Astrocyte (in vitro differentiated cells and primary cell): ENCODE measurements at regions not wholly inside any gene's neighbourhood (a gene's known extent, or its start where the extent isn't known, plus 50 kb on each side); places are given as distances from the start of the nearest gene placed in this dataset.

ENCODE experiments used
- EZH2 ChIP-seq: IDR thresholded peaks from 2 replicates; pipeline ENCODE4 v1.6.1; 2012; ENCODE audit warnings: mild to moderate bottlenecking, low read length, inconsistent platforms; ENCODE audit not compliant: insufficient read depth
- TF ChIP-seq, protein P1 (sequence below): IDR thresholded peaks from 2 replicates; pipeline ENCODE4 v1.5.1; 2011; ENCODE audit warnings: low read depth, mild to moderate bottlenecking, inconsistent platforms, low read length, moderate library complexity; ENCODE audit not compliant: insufficient read depth

DNA sequence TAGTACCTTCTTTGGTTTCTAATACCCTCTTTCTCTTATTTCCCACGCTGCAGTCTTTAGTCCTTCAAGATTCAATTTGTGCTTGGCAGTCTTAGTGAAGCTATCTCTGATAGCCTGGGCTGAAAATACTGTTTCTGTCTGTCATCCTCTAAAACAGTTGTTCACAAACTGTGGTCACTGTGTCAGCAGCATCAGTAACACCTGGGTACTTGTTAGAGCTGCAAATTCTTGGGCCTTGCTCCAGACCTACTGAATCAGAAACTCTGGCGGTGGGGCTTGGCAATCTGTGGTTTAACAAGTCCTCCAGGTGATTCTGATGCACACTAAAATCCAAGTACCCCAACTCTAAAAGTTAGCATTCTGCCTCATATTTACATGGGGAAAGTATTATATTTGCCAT is 217.5 kb upstream of the SEL1L start:
- TF ChIP-seq, protein P1, sequence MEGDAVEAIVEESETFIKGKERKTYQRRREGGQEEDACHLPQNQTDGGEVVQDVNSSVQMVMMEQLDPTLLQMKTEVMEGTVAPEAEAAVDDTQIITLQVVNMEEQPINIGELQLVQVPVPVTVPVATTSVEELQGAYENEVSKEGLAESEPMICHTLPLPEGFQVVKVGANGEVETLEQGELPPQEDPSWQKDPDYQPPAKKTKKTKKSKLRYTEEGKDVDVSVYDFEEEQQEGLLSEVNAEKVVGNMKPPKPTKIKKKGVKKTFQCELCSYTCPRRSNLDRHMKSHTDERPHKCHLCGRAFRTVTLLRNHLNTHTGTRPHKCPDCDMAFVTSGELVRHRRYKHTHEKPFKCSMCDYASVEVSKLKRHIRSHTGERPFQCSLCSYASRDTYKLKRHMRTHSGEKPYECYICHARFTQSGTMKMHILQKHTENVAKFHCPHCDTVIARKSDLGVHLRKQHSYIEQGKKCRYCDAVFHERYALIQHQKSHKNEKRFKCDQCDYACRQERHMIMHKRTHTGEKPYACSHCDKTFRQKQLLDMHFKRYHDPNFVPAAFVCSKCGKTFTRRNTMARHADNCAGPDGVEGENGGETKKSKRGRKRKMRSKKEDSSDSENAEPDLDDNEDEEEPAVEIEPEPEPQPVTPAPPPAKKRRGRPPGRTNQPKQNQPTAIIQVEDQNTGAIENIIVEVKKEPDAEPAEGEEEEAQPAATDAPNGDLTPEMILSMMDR, result no peak
- no peak for TF ChIP-seq EZH2
